ENCODE measurements at regions not wholly inside any gene's neighbourhood (a gene's known extent, or its start where the extent isn't known, plus 50 kb on each side); places are given as distances from the start of the nearest gene placed in this dataset.
"Not testable (repeated sequence)": the region's sequence is repeated elsewhere in the genome, so short reads cannot be mapped to it uniquely, and the experiment has no call there.

DNA sequence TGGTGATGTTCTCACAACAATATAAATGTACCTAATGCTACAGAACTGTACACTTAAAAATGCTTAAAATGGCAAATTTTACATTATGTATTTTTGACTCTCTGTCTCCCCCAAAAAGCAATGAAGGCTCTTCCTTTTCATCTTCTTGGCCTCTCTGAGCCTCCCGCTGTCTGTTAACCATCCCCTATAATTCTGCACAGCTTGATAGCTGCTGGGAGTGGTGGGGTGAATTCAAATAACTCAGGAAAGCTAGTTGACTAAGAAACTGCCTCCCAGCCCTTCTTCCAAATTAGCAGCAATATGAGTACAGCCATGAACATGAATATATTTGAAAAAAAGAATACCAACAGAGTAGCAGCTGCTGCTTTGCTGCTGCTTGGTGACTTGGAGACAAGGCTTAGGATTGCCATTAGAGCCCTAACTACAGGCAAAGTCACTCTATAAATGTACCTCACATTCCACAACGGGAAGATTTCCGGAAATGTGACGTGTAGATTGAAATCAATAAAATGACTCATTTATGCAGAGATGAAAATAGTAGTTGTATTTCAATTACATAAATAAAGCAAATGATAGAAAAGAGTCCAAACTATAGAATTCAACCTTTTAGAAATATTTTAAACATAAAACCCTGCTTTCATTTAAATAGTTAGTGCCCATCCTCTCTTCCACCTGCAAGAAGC is 200.1 kb upstream of the HEY2 start:
- DNase-seq = no peak

DNA sequence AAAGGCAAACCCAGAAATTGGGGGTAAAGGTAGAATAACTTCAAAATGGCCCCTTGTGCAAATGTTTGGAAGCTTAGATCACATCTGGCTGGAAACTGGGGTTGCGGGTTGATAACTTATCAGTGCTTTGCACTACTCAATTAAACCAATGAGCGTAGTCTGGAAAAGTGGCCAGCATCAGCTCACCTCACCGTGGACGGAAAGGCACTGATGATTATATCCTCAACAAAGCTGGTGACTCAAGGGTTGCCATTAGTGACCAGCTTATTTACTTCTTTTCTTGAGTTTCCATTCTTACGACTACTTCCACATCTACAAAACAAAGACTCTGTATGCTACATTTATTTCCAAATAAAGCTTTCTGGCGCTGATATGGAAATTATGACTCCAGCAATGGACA is 198.5 kb upstream of the HEY2 start:
- no peak for DNase-seq

DNA sequence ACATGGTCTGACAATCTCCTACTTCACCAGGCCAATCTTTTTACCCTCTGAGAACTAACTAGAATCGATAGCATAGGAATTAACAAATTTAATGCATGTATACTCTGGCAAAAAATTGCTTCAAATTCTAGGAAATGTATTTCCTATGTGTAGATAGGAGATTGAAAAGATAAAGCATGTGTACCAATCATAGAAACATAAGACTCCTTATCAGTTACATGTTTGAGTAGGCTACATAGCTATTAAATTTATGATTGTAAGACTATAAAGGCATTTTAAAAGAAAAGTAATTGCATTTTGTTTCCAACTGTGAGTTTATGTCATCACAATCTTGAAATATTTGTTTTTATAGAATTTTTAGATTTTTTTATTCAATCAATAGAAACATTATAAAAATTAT is 196.6 kb upstream of the HEY2 start:
- no peak for DNase-seq

DNA sequence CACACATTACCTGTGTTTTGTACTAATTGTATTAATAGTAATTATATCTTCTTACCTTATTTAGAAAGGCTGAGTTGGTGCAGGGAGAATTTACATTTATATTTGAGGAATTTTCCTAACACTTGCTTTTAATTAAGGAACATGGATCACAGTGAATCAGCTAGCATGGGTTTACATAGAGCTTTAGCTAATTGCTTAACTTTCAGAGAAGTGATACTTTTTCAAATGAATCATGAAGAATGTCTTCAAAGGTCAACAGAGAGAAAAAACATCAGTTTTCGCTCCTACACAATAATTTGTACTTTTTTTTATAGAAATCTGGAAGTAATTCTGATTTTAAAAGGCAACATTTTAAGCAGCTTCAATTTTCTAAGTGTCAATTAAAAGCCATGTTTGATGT is 195.0 kb upstream of the HEY2 start:
- DNase-seq = no peak

DNA sequence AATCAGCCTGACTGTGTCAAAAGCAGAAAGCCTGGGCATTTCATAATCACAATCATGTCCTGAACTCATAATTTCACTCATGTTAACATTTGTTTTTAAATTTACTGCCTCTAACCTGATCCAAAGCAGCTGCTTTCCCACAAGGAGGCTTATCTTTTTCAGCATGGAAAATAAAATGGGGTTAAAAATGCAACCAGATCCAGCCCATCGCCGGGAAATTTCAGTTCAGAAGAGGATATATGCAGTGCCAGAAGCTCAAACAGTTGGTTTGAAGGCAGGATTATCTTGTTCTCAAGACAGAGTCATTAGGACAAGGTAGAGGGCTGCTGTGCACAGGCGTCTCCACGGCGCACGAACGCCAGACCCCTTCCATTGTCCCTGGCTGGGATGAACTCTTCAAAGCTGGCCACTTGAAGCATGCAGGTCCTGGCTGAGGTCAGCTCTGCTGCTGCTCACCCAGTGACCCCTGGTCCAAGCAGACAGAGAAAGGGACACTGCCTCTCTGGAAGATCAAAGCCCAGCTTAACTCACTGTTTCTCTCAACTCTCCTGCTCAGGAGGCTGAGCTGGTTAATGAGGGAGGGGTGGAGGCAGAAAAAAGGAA is 191.1 kb upstream of the HEY2 start:
- no peak for DNase-seq

DNA sequence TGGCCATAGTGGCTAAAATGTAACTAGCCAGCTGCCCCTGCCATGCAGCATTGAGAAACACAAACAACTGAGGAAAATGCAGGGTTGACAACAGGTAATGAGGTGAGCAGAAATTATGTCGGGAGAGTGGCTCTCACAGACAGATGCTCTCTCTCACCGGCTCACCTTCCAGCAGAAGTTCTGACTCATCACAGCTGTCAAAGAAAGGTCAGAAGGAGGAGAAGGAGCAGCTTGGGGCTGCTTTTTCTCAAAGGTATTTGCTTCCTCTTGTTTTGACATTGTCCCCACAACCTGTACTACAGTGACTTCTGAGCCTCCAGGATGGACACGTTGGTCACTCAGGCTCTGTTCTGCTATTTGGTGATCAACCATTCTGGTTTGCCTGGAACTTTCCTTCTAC is 190.5 kb upstream of the HEY2 start:
- no peak for DNase-seq

DNA sequence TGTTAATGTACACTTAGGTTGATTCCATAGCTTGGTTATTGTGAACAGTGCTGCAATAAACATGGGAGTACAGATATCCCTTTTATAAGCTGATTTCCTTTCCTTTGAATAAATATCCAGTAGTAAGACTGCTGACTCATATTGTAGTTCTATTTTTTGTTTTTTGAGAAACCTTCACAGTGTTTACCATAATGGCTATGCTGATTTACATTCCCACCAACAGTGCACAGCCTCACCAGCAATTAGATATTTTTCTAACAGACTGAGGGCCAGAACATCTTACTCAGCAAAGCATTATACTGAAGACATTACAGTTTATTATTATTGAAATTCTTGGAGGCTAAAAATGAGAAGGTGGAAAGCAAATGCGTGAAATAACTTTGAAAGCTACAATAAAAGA is 187.3 kb upstream of the HEY2 start:
- no peak for DNase-seq

DNA sequence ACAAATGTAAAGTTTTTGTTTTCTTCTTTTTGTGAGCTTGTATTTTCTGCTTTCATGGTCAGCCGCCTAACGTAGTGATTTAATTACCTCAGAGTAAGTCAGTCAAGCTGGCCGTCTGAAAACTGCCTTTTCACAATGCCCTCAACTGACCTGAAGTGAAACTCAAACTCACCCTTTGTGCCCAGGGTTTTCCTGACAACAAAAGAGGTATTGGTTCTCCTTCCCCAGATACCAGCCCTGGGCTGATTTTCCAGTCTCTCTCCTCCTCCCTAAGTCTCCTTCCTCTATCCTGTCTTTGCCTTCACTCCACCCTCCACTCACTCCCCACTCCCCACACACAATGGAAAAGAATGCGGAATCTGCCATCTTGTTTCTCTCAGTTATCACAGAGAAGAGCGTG is 184.5 kb upstream of the HEY2 start:
- no peak for DNase-seq

DNA sequence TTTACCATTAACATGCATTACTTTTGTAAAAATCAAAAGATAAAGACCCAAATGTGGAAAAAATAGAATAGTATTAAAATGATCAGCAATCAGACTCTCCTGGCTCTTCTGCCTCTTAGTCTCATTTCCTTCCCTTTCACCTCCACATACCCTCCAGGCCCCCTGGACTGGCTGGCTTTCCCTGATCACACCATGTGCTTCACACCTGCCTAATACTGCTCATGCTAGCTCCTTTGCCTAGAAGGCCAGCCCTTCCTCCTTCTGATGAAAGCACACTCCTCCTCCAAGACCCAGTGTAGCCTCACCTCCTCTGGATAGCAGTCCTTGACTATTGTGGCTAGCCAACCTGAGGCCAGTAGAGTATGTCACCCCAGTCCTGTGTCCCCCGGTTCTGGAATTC is 182.0 kb upstream of the HEY2 start:
- no peak for DNase-seq

DNA sequence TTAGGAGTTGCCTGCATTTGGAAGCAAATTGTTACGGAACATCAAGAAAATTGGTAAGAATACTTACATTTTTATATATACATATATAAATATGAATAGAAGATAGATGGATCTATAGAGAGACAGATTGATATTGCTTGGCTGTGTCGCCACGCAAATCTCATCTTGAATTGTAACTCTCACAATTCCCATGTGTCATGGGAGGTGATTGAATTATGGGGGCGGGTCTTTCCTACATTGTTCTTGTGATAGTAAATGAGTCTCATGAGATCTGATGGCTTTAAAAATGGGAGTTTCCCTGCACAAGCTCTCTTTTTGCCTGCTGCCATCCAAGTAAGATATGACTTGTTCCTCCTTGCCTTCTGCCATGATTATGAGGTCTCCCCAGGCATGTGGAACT is 180.8 kb upstream of the HEY2 start:
- DNase-seq = no peak

DNA sequence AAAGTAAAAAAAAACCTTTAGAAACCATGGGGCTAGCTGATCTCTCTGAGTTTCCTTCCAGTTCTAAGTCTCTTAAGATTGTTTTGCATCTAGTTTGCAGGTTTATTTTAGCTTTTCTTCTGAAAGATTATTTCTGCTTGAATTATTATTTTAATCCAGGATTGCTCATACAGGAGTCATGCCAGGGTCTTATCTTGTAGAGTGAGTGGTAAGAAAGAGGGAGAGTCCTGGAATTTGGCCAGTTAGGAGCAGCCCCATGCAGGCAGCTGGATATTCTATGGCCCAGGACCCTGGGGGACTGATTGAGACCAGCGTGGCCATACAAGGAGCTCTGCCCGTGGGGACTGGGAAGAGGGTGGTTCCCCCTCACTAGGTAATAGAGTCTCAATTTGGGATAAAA is 178.9 kb upstream of the HEY2 start:
- DNase-seq = no peak

DNA sequence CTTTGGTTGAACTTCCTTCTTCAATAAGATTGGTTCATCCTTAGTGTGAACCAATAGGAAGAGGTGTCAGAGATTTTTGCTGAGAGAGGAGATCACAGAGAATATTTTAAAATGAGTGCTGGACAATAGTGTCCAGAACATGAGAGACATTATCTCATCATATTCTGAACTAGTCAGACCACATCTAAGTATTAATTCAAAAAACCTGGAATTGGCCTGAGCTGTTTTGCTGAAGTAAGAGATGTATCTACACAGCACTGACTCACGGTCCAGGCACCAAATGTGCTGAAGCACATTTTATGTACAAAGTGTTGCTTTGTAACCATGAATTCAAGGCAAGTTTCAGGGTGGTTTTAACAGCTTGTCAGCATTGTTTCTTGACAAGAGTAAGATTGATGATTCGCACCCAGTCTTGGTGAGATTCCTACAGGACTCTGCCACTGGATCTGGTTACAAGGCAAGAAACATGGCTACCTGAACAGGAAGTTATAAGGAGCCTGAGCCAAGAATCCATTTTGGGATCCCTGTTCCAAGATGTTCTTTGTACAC is 178.2 kb upstream of the HEY2 start:
- DNase-seq = no peak

DNA sequence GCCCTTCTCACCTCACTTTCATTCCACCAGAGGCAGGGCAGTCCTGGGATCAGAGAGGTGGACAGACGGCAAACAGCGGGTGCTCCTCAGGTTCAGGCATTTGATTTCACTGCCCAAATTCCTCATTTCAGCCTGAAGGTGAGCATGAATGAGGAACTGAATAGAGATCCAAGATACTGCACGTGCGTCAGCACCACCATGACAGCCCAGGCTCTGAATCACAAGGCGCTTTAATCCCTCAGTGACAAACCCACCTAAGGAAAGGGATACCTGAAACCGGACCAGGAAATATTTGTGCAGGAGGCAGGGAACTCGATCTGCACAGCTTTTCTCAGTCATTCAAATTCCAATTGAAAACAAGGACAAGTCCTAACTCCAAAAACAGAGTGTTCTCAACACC is 174.8 kb upstream of the HEY2 start:
- no peak for DNase-seq

DNA sequence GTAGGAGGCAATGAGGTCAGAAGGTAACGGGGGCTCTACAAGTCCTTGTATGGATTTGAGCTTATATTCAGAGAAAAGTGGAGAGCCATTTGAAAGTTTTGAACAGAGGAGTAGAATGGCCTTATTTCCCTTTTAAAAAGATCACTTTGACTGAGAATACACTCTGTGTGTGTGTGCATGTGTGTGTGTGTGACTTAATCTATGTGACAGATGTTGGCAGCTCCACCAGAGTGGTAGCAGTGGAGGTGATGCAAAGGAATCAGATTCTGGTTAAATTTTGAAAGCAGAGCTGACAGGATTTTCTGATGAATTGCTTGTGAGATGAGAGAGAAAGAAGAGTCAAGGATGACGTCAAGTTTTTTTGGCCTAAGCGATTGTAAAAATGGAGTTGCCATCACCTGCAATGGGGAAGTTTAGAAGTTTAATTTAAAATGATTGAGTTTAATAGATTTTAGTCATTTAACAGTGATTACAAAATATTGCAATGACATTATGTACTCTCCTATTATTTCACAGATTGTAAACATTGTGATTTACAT is 172.2 kb upstream of the HEY2 start:
- no peak for DNase-seq

DNA sequence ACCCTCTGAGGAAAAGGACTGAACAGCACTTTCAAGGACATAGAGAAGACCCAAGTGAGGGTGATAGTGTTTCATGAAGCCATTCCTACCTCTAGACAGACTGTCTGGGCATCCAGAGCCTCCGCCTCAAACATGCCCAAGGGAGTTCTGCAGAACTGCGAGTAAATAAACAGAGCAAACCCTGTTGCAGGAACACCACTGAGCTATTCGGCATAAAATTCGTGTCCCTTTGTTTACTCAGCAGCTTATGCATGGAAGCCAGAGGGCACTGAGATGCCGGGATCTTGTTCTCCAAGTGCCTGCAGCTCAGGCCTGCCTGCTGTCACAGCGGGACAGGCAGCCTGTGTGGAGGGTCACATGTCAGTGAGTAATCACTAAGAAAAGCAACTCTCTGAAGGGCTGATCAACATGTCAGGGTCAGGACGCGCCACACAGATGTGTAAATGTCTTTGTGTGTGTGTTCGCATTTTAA is 164.9 kb upstream of the HEY2 start:
- no peak for DNase-seq

DNA sequence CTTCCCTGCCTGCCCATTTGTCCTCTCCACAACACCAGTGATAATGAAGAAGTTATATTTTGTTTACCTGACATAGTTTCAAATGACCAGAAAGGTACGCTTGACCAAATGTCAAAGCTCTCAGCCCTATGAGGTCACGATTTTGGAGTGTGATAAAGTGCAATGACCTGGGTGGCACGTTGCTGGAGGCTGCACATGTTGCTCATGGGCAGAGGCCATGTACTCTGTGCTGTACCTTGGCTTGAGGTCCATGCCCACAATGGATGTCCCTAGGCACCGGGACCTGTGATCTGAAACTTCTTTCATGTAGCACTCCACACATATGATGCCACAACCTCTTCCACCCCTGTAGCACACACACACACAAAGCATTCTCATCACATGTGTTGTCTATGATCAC is 164.0 kb upstream of the HEY2 start:
- no peak for DNase-seq

DNA sequence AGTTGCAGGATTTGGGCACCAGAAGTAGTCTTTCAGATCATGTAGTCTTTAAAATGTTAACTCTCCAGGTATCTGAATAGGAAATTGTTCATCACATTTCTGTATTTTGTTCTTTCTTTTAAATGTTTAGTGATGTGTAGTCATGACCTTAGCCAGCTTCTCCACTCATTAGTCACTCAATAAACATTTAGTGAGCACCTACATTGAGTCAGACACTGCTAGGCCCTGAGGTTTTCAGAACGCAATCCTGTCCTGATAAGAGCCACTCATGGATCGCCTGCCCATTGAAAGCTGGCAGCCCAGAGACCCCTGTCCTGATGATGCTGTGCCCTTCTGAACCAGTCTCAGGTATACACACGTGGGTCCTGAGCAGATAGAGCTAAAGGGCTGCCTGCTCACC is 163.4 kb upstream of the HEY2 start:
- DNase-seq = no peak

DNA sequence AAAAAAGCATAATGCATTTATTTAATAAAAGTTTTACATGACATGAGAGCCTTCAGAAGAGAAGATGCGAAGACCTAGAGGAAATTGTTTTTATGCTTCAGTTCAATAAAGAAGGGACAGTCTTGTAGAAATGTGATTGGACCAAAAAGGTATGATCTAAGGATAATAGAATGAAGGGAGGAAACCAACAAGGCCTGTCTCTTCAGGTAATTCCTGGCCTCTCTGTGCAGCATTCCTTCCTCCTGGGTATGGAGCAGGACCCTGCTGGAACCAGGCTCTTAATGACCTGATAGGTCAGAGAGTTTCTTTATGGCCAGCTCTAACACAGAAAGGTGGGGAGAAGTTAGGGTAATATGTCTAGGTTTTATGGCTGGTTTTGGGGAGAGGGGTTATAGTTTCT is 162.8 kb upstream of the HEY2 start:
- no peak for DNase-seq

DNA sequence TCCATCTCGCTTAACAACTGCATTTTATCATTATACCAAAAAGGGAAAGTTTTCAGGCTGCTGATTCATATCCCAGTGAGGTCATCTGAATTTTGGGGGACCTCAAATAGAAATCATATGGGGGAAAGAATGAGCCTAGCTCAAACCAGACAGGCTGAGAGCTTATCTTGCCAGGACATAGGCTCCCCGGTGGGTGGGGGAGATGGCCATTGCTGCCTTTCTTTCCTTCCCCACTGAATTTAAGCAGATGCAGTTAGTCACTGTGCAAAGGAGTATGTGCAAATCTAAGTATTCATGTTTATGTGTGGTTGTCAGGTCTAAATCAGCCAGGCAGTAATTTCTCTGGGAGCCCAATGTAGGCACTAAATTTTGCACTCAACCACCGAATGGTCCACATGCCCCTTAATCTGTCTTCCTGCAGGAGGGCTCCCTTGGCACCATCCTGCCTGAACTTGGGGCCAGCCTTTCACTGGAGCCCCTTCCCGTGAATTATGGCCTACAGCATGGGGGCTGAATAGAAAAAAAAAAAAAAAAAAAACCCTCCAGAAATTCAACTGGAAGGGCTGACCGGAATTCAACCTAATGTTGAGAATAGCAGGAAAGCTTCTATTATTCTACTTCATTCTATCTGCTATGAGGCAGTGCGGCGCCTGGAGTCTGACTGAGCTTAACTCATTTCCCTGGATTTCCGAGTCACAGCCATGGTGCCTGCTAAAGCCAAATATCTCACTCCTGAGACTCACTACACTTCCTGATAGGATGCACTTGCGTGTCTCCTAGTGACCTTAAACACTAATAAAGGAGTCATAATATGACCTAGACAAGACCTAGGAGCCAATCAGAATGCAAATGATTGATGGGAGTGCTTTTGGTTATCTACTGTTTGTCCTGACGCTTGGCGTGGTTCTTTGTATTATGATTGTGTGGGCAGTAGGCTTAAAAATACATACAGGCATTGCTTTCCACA is 161.5 kb upstream of the HEY2 start:
- no peak for DNase-seq

DNA sequence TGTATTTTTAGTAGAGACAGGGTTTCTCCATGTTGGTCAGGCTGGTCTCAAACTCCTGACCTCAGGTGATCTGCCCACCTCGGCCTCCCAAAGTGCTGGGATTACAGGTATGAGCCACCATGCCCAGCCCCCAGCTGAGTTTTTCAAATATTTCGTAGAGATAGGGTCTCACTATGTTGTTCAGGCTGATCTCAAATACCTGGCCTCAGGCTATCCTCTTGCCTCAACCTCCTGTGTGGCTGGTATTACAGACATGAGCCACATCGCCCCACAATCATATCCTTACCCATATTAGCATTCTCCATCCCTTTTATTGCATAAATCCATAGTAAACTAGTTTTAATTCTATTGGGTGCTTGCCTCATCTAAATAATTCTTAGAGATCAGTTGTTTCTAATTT is 157.6 kb upstream of the HEY2 start:
- not testable (repeated sequence) for DNase-seq

DNA sequence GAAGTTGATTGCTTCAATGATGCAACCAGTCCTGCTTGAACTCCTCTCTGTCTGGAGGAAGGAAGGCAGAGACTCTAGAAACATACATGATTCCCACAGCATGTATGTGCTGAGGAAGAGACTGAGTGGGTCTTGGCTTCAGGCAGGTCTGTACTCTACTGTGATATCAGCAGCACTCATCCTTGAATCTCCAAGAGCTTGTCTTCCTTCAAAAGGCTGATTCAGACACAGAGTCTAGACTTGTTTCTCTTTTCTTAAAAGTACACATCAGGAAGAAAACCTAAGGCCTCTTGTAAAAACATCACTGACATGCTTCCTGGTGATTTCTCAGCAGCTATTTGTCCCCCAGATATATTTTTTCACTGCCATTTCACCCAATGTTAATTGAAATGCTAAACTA is 155.7 kb upstream of the HEY2 start:
- DNase-seq = no peak

DNA sequence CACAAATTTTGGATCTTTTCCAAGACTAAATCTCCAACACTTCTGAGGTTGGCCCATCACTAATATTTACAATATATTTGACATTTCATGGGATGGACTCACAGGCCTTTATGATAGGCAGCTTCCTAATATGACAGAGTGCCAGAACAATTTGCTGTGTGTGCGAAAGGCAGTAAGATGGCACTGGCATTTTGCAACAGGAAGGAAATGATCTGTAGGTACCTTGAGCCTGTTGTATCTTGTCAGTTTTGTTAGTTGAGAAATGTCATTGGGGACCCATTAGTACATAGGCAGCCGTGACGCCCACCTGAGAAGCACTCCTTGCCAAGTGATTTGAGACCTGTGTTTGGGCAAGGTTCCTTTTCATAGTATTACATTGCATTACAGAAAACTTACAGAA is 153.4 kb upstream of the HEY2 start:
- no peak for DNase-seq

Data from DMS 273 treated with DMSO at 0.1 percent for 48 hours (cell line).